ENCODE measurements at regions not wholly inside any gene's neighbourhood (a gene's known extent, or its start where the extent isn't known, plus 50 kb on each side); places are given as distances from the start of the nearest gene placed in this dataset.

- H3K27ac ChIP-seq: no peak overlapping the region
- no peak for TF ChIP-seq CTCF (conservative IDR thresholded peaks at IDR 0.05)
- TF ChIP-seq ZFX (IDR thresholded peaks at IDR 0.05): no peak
Observed at GRCh38 chr6:137980777-137981176, 113.7 kb downstream of the TNFAIP3 start.

GRCh38 chr6:137981758-137982157 lies 114.7 kb downstream of the TNFAIP3 start:
- no peak overlapping the region for H3K27ac ChIP-seq
- TF ChIP-seq ZFX (IDR thresholded peaks at IDR 0.05): no peak
- TF ChIP-seq CTCF (conservative IDR thresholded peaks at IDR 0.05): no peak

- TF ChIP-seq CTCF (conservative IDR thresholded peaks at IDR 0.05) (no peak), ZFX (IDR thresholded peaks at IDR 0.05) (no peak)
- no peak overlapping the region for H3K27ac ChIP-seq
Observed at GRCh38 chr6:137982418-137983189, 115.5 kb downstream of the TNFAIP3 start.

- TF ChIP-seq ZFX (IDR thresholded peaks at IDR 0.05) (no peak), CTCF (conservative IDR thresholded peaks at IDR 0.05) (no peak)
- H3K27ac ChIP-seq: no peak overlapping the region
Observed at GRCh38 chr6:137983269-137983668, 116.2 kb downstream of the TNFAIP3 start.

- TF ChIP-seq ZFX (IDR thresholded peaks at IDR 0.05) (no peak), CTCF (conservative IDR thresholded peaks at IDR 0.05) (no peak)
- H3K27ac ChIP-seq: no peak overlapping the region
Observed at GRCh38 chr6:137989664-137990063, 117.6 kb downstream of the PERP start.

- no peak overlapping the region for H3K27ac ChIP-seq
- TF ChIP-seq ZFX (IDR thresholded peaks at IDR 0.05) (no peak), CTCF (conservative IDR thresholded peaks at IDR 0.05) (no peak)
Observed at GRCh38 chr6:137995371-137995770, 111.8 kb downstream of the PERP start.

GRCh38 chr6:137998461-137999019 lies 108.7 kb downstream of the PERP start:
- H3K27ac ChIP-seq: no peak overlapping the region
- TF ChIP-seq CTCF (conservative IDR thresholded peaks at IDR 0.05): no peak

Data from C4-2B (cell line).